Skeletal muscle cell (primary cell): ENCODE measurements at regions not wholly inside any gene's neighbourhood (a gene's known extent, or its start where the extent isn't known, plus 50 kb on each side); places are given as distances from the start of the nearest gene placed in this dataset.

Experiments
- DNase-seq: peaks from one replicate; pipeline ENCODE4 v3.0.0-alpha.2; 2010; ENCODE audit warnings: low read depth
- H3K4me3 ChIP-seq: 2 replicates; pipeline ENCODE4 v1.5.1; 2011; ENCODE audit warnings: low read depth, mild to moderate bottlenecking, control low read depth, low read length, moderate library complexity

DNA sequence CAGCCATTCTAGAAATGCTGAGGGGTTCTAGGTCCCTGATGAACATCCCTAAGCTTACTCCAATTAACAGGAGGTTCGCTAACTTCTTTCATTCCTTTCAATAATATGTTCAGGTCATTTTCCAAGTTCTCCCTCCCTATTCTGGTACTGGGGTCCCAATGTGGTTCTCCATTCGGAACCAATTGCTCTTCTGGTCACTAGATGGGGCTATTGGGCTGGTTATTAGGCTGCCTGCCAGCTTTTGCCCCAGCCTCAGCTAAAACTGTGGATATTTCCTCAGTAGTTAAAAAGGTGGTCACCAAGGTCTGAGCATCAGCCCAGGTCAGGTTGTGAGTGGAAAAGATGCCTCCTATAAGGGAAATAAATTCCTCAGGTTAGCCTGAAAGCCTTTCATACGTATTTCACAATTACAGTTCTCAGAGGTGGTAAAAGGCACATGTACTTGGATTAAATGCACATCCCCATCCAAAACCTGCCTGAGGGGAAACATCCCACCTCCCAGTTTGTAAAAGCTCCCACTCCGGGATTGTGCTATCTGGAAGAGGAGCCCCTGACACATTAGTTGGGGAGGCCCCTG is 161.1 kb upstream of the CCDC179 start:
- H3K4me3 ChIP-seq, result no peak overlapping the region
- no peak for DNase-seq

DNA sequence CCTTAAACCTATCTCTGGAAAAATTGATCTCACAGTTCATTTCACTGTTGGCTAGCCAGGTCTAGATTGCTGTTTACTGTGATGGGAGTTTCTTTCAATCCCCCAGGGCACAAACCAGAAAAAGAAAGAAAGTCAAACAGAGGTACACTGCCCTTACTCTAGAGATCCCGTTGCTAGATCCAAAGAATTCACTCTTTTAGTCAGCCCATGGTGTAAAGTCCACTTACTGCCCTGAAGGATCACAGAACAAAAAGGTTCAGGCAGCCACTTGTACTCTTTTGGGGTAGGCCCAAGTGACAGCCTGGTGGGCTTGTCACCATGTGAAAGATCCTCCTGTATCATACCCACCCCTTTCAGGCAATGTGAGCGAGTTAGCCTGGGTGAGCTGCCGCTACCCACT is 162.6 kb upstream of the CCDC179 start:
- DNase-seq, result no peak

DNA sequence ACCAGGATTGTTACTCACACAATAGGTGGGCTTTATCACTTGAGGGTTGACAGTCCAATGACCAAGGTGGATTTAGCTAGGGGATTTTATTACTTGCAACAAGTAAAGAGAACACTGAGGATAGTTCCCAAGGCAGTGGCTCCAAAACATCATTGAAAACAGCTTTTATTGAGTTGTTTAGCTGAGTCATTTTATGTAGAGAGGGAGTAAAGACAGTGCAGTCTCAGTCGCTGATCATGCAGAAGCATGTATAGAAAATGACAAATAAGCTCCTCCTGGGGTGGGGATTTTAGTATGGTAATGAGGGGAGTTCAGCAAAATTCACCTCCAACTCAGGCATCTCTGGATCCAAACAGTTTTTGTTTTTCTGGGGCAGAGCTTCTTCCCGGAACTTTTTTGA is 163.0 kb upstream of the CCDC179 start:
- DNase-seq, result no peak
- H3K4me3 ChIP-seq, result no peak overlapping the region

More for the DNA sequence above, 162.6 kb upstream of the CCDC179 start:
- H3K4me3 ChIP-seq, result no peak overlapping the region

DNA sequence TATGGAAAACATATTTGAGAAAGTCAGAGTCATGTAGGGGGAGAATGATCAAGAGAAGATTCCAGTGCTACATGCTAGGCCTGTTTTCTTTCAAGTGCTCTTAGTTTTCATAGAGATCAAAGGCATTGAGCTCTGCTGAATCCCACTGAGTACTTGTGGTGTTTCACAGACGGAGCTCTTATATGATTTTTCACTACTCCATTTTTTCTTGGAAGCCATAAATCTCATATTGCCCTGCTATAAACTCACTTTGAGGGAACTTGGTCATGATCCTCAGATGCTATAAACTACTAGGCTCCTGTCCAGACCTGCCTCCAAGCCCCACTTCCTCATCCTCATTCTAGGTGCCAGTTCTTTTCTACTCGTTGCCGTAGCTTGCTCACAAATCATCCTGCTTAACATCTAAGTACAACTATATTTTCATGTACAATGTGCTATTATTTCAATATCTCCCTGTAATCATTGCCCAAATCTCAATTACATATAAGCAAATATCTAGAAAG is 180.8 kb upstream of the CCDC179 start:
- DNase-seq, result no peak
- no peak overlapping the region for H3K4me3 ChIP-seq

DNA sequence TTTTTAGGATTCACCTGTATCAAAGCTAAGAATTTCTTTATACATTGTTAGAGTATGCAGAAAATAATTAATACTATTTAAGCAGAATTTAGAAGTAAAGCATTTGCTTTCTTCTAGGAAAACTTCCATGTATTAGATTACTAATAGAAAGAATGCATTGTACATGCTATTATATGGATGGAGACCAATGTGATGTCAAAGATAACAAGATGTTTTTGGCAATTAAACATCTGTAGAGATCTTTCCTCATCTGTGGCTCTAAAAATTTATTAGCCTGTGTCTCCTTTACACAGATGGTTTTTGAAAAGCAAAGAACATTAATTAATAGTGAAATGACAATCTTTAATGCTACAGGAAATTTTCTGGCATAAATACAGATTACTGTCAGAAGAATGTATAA is 198.4 kb upstream of the CCDC179 start:
- no peak overlapping the region for H3K4me3 ChIP-seq
- no peak for DNase-seq

DNA sequence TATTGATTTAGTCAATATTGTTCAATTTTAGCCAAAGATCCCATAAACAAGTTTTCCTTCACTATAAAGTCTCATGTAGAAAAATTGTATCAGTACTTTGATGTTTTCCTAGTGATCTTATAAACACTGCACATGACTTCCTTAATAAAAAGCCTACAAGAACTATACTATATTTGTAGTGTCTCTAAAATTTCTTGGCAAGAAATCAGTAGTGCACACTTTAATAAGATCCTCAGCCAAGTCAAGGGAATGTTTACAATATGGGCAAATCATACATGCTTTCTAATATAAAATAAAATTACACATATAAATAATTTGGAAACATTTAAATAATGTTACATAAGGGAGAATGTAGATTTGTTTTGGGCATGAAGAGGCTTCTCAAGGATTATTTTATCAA is 203.0 kb upstream of the CCDC179 start:
- no peak overlapping the region for H3K4me3 ChIP-seq
- no peak for DNase-seq

DNA sequence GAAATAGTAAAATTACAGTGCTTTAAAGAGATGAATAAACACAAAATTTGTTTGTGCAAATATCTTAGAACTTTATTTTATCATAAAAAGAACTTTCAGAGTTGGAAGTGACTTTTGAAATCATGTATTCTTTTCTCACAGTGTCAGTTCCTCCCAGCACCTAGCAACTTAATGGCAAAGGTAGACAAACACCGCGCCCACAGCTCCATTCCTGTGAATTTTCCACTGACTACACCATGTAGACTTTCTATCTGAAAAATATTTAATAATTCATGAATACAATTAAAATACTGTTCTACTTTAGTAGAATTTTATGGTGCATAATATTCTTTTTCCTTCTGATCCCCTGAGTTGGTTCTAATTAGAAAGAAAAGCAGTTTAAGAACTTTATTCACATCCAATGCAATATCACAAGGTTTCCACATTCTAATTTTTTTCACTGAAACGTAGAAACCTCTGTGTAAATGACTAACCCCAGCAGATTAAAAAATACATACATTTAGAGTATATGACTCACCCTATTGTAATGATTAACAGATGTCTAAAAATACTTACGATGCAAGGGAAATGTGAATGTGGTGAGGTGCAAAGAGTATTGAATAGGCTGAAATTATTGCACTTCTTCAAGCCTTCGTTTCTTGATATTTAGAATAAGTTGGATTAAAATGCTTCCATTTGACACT is 218.2 kb upstream of the CCDC179 start:
- peak; percentile 37 for DNase-seq
- H3K4me3 ChIP-seq, result no peak overlapping the region

DNA sequence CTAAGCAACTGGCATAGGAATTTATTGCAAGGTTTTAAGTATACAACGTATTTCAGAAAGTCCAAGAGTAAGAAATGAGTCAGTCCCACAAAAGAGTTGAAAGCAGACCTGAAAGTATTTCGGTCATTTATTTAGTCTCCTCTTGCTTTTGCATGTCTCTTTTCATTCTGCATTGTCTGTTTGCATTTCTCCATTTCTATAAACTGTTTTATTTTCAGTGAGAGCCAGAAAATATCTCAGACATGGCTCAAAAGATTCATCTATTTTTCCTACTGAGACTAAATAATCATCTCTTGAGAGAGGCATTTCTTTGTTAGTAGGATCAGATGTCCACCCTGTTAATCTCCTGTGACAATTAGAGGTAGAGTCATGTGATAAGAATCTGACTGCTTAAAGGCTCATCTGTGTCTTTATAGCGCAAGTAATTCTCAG is 219.1 kb upstream of the CCDC179 start:
- peak; percentile 12 for DNase-seq
- no peak overlapping the region for H3K4me3 ChIP-seq

DNA sequence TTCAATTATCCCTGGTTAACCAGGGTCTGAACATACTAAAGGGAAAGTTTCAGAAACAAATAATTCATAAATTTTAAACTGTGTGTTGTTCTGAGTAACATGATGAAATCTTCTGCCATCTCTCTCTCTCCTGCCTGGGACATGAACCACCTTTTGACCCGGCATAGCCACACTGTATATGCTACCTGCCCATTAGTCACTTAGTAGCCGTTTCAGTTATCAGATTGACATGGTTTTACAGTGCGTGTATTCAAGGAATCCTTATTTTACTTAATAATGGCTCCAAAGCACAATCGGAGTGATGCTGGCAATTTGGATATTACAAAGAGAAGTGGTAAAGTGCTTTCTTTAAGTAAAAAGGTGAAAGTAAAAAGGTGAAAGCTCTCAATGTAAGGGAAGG is 227.1 kb upstream of the CCDC179 start:
- no peak overlapping the region for H3K4me3 ChIP-seq
- no peak for DNase-seq

DNA sequence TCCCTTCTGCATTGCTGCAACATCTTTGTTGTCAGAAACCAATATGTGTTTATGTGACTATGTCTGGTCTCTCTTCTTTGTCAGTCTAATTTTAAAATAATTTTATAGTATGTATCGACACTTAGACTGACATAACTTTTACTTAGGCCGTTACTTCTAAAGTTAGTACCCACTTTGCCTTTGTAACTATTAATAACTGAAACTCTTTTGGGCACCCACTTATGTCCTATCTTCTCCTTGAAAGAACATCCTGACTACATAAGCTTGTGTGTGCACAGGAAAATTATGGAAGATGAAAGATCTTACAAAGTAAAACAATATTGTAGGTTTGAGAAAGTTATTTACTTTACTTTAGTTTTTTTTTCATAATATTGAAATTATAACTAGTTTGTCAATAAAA is 230.4 kb upstream of the CCDC179 start:
- no peak overlapping the region for H3K4me3 ChIP-seq
- no peak for DNase-seq

DNA sequence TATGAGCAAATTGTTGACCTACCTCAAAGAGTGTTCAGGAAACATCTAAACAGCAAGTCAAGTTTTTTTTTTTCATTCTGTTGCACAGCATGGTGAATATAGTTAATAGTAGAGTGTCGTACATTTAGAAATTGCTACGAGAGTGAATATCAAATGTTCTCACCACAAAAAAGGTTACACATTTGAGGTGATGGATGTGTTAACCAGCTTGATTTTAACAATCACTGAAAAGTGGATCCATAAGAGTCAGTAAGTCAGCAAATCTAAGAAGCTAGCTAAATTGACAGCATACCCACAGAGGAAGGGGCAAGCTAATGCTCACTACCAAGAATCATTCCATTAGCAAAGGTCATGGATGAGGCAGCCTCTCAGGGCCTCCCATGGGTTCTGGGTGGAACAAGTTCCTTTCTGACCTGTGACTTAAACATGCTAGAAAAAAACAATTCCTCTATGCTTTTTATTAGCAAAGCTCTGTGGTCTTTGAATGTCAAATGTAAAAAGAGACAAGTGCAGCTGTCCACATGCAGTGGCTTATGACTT is 235.4 kb upstream of the CCDC179 start:
- no peak for DNase-seq
- H3K4me3 ChIP-seq, result no peak overlapping the region

DNA sequence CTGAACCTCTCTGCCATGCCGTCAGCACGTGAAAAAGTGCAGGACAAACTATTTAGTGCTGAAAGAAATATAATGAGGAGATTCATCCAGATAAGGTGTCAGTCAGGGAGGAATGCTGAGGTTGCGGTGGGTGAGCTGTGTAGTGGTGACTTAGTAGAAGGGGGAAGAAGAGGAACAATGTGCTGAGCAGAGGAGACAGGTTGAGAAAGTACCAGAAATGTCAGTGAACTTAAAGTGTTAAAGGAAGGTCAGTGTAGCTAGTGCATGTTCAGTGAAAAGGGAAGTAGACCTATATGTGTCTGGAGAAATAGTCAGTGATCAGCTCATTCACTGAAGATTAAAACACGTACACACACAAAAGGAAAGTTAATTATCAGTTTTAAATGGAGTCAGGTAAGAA is 237.6 kb upstream of the CCDC179 start:
- no peak overlapping the region for H3K4me3 ChIP-seq
- no peak for DNase-seq

DNA sequence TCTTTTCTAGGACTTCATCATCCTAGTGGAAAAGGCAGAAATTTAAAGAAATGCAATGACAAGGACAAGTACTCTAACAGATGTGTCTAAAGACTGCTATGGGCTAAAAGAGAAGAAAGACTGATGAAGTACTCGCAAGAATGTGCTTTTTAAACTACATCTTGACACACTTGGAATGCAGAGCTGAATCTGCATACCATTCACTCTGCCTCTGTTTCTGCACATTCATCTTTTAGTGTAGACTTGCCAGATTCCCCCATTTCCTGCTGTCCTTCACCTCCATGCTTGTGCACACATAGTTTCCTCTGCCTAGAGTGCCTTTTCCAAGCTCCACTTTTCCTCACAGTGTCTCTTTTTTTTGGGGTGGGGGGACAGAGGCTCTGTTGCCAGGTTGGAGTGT is 239.0 kb upstream of the CCDC179 start:
- H3K4me3 ChIP-seq, result no peak overlapping the region
- DNase-seq, result no peak

DNA sequence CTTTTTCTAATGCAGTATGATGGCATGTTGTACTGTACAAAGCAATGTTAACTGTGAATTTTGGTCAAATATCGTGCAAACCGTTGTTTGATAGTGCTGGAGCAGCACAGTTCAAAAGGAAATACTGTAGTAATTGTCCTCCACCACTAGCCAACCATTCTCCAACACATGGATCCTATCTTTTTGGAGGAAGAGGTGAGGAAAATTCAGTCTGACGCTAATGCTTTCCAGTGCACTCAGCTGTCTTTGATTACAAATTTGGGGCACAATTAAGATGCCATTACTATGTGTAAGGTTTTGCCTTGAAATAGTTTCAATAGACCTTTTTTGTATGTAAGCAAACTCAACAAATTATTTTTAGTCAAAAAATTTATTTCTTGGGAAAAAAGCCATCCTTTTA is 240.5 kb upstream of the CCDC179 start:
- H3K4me3 ChIP-seq, result no peak overlapping the region
- no peak for DNase-seq

DNA sequence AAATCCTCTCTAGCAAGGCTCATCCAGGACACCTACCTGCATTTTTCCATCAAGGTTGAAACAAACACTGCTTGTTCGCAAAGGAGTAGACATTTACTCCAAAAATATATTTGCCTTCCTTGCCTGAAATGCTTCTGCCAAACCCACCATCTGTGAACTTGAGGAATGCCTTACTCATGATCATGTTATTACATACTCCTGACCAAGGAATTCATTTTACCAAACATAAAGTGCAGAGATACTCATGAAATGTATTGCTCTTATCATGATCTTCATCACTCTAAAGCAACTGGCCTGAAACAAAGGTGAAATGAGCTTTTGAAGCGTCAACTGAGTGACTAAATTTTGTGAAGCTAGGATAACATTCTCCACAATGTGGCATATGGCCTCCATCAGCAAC is 243.1 kb upstream of the CCDC179 start:
- no peak for DNase-seq
- H3K4me3 ChIP-seq, result no peak overlapping the region

DNA sequence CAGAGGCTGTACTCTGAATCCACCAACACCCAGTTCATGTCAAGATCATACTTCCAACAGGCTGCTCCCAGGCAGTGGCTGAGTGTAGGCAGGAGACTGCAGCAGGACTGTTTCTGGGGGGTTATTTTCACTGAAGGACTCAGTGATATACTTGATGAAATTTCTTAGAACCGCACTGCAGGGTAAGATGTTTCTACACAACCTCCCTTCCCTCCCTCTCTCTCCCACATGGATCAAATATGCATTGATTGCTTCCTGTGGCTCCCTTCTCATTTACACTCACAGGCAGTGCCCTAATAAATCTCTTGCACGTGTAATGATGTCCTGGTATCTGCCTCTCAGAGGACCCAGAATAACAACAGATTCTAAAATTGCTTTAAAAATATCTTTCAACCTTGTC is 251.3 kb upstream of the CCDC179 start:
- no peak for DNase-seq
- no peak overlapping the region for H3K4me3 ChIP-seq

DNA sequence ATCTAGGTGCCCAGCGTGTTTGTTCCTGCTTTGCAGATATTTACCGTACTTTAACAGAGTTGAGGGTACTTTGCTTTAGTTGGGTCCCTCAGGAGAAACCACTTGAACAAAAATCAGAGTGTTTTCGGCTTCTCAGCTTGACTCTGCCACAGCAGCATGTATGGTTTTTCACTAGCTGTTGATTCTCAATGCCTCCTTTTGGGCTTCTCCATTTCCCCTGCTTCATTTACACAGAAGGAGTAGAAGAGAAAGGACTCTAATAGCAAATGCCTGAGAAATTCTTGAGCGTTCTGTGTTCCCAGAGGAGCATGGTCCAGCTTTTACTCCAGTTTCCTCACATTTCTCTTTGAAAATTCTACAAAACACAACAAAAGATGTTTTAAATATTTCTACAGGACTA is 252.1 kb upstream of the CCDC179 start:
- DNase-seq, result no peak
- H3K4me3 ChIP-seq, result no peak overlapping the region

DNA sequence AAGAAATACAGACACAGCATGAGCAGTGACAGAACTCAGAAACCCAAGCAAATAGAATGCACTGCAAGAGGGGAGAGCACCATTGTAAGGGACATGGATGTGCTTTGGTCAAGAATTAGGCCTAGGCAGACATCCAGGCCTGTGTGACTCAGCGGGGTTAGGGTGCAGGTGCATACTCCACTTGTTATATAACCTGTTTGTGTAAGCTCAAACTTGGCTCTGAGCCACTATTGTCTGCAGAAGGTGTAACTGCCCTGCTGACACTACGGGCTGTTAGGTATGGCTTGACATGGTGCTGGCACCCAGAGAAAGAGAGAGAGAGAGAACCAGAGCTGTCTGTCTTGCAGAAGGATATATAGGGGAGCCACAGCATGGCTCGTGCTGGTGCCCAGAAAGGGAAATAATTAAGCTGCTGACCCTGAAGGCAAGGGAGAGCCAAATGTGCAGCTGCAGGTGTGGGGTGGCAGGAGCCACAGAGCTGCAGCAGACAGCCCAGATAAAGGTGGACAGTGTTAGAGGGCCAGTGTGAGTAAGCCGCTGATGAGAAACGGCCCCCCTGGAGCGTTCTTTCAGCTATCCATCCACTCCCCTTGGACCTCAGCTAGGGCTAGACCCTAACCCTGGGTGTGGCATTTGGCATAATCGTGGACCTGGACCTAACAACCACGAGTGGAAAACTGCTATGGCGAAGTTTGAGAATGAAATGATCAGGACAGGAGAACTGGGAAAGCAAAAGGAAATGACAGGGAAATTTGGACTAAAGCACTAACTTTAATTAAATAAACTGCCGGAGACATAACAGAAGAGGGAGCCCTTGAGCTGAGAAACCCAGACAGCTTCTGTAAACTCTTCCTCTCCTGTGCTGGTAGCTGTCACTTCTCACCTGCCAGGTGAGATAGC is 253.0 kb upstream of the CCDC179 start:
- H3K4me3 ChIP-seq, result no peak overlapping the region
- peak; percentile 2 for DNase-seq

DNA sequence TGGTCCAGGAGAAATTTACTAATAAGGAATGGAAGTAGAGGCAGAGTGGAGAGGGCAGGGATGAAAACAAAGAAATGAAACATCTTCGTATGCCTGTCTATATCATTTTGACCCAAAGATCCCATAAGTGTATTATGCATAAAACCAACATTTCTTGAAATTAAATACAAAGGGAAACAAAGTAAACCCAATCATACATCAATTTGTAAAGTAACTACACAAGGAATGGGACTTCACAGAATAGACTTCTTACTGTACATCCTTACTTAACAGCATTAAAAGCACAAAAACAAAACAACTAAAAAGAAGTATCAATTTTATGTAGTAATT is 253.6 kb upstream of the CCDC179 start:
- no peak for DNase-seq
- H3K4me3 ChIP-seq, result no peak overlapping the region

DNA sequence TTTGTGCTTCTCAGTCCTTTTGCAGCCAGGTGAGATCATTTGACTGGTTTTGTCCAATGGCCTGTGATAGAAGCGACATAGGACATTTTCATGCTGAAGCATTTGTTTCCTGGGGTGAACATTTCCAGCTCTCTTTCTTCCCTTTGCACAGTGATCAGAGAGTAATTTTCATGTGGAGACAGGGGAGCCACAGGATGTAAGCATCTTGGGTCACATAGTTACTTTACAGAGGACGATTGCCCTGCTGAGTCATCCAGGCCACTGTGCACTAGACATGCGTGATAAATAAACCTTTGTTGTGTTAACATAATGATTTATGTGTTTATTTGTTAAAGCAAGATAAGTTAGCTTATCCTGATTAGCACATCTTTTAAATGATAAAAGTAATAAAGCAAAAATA is 263.5 kb upstream of the CCDC179 start:
- DNase-seq, result peak; percentile 15

More for the DNA sequence above, 263.5 kb upstream of the CCDC179 start:
- no peak overlapping the region for H3K4me3 ChIP-seq
